Lower lobe of right lung (tissue), 2 donors: ENCODE measurements at regions not wholly inside any gene's neighbourhood (a gene's known extent, or its start where the extent isn't known, plus 50 kb on each side); places are given as distances from the start of the nearest gene placed in this dataset.

Source experiments
- ATAC-seq, 2 donors: fragments of 200-7000 bp; cut with Tn5 transposase; one replicate each; pipeline ENCODE4 v1.9.1; 2020 to 2022; ENCODE audit warnings: mild to moderate bottlenecking in 2 of 2, moderate library complexity in 2 of 2
- DNase-seq: peaks from one replicate; pipeline ENCODE4 v3.0.0-alpha.2; 2020
- H3K27ac ChIP-seq: fragments of 200-600 bp; one replicate; pipeline ENCODE4 v1.8.0; 2022
- H3K27me3 ChIP-seq: fragments of 200-600 bp; one replicate; pipeline ENCODE4 v1.8.0; 2022; ENCODE audit warnings: low read depth
- H3K36me3 ChIP-seq: fragments of 200-600 bp; one replicate; pipeline ENCODE4 v1.8.0; 2022; ENCODE audit warnings: mild to moderate bottlenecking
- H3K4me1 ChIP-seq: fragments of 200-600 bp; one replicate; pipeline ENCODE4 v1.8.0; 2022
- H3K4me3 ChIP-seq: fragments of 200-600 bp; one replicate; pipeline ENCODE4 v1.8.0; 2022; ENCODE audit warnings: mild to moderate bottlenecking
- H3K9me3 ChIP-seq: fragments of 200-600 bp; one replicate; pipeline ENCODE4 v1.8.0; 2022
- CTCF ChIP-seq: fragments of 200-600 bp; IDR thresholded peaks from one replicate; pipeline ENCODE4 v1.8.0; 2022; ENCODE audit warnings: antibody characterized with exemption, mild to moderate bottlenecking
- intact Hi-C: fragments of 100-400 bp; cut with DNase I; formaldehyde crosslinking; loops from one replicate; pipeline ENCODE4 v1.11.0; 2022
- donor health status: DM: no; HTN: yes; CAD: no; lungs with severe emphysema.

- Histone ChIP-seq H3K4me3 (no peak overlapping the region), H3K9me3 (no peaks in the 10 kb centered on the region), H3K27me3 (no peaks in the 10 kb centered on the region), H3K36me3 (no peaks in the 10 kb centered on the region), H3K27ac (no peak overlapping the region), H3K4me1 (no peaks in the 10 kb centered on the region)
- intact Hi-C loops: no loop called here
- ATAC-seq (no peak), DNase-seq (no peak)
- no peak for TF ChIP-seq CTCF
Observed at GRCh38 chr13:22082030-22082429, 411.2 kb downstream of the FGF9 start.

- no peaks in the 10 kb centered on the region for H3K36me3 ChIP-seq
- intact Hi-C loops: no loop called here
- ATAC-seq (no peak), DNase-seq (no peak)
- H3K4me3 ChIP-seq: no peak overlapping the region
- TF ChIP-seq CTCF: no peak
- no peaks in the 10 kb centered on the region for H3K9me3 ChIP-seq
- H3K4me1 ChIP-seq: no peaks in the 10 kb centered on the region
- no peaks in the 10 kb centered on the region for H3K27me3 ChIP-seq
- no peak overlapping the region for H3K27ac ChIP-seq
Observed at GRCh38 chr13:22082437-22083100, 411.7 kb downstream of the FGF9 start.

DNA sequence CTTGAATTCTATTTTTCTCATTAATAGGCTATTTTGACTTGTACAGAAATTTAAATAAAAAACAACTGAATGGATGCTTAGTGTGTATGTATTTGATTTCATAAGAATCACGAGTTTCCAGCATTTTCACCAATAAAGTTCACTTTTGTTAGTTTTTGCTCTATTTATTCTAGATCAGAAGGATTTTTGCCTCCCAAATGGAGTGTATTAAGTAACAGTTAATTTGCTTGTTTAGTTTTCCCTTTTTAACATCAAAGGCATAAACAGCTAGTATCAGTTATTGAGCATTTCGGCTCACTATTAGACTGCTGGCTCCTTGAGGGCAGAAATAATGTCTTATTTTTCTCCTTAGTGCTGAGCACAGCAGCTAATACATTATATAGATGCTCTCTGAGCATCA lies 414.1 kb downstream of the FGF9 start:
- Histone ChIP-seq H3K9me3 (no peaks in the 10 kb centered on the region), H3K4me1 (no peaks in the 10 kb centered on the region), H3K27ac (no peak overlapping the region), H3K4me3 (no peak overlapping the region), H3K36me3 (no peaks in the 10 kb centered on the region), H3K27me3 (no peaks in the 10 kb centered on the region)
- ATAC-seq: no peak
- TF ChIP-seq CTCF: no peak
- intact Hi-C loops: no loop called here
- DNase-seq: no peak

DNA sequence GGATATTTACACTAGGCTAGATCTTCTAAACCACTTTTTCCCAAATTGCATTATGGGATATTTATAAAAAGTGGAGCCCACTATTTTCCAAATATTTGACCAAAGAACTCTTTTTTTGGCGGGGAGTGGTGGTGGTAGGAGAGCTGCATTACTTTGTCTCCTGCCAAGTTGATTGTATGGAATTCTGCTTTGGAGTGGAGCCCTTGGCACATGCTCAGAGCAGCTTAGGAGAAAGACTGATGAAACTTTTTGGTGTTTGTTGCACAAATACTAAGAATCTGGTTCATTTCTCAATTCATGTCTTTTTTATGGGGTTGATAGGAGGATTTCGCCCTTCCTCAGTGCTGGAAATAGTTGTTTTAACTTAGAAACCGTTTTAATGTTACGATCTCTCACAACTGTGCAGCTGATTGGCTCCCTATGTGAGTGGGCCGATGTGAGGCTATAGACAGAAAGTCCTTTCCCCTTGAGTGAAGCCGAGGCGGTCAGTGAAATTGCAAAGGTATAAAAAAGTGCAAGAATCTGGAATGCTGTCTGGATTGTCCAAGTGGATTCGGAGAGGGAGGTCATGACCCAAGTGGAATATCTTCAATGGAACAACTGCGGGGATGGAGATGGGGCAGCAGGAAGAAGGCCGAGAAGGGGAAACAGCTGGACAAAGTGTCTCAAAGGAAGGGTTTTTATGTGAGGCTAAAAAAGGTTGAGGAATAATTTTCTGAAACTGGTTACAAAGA lies 415.9 kb downstream of the FGF9 start:
- H3K4me1 ChIP-seq: no peaks in the 10 kb centered on the region
- no peak for ATAC-seq
- no peaks in the 10 kb centered on the region for H3K9me3 ChIP-seq
- no peak overlapping the region for H3K4me3 ChIP-seq
- no peaks in the 10 kb centered on the region for H3K27me3 ChIP-seq
- DNase-seq: no peak
- no peaks in the 10 kb centered on the region for H3K36me3 ChIP-seq
- H3K27ac ChIP-seq: no peak overlapping the region
- intact Hi-C loops: no loop called here
- no peak for TF ChIP-seq CTCF

DNA sequence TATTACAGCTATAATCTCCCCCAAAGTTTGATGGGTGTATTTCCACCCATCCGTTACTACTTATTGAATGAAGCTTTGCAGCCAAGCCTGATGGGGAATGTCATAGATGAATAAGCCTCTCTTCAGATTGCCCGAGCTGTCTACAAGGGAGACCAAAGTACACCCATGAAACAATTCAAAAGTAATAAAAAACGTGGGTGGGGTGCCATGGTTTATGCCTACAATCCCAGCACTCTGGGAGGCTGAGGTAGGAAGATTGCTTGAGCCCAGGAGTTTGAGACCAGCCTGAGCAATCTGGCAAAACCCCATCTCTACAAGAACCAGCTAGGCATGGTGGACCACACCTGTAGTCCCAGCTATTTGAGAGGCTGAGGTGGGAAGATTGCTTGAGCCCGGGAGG lies 419.2 kb downstream of the FGF9 start:
- Histone ChIP-seq H3K4me1 (no peaks in the 10 kb centered on the region), H3K4me3 (no peak overlapping the region), H3K27me3 (no peaks in the 10 kb centered on the region), H3K36me3 (no peaks in the 10 kb centered on the region), H3K9me3 (no peaks in the 10 kb centered on the region), H3K27ac (no peak overlapping the region)
- DNase-seq (no peak), ATAC-seq (no peak)
- intact Hi-C loops: no loop called here
- no peak for TF ChIP-seq CTCF
